ENCODE measurements at regions not wholly inside any gene's neighbourhood (a gene's known extent, or its start where the extent isn't known, plus 50 kb on each side); places are given as distances from the start of the nearest gene placed in this dataset.

DNA sequence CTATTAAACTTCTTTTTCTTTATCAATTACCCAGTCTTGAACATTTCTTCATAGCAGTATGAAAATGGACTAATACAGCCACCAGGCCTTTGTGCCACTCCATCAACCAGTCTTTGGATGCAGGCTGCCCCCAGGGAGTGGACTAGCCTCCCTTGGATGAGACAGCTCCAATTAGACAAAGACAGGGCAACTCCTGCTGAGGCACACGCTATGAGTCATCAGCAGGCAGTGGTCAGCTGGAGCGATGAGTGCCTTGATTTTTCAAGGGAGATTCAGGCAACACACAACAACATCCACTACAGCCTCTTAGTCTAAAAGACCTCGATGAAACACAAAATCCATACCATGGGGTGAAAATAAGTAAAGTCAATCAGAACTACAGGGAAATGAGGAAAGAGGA lies 160.1 kb downstream of the ARRDC4 start:
- no peaks in the 10 kb centered on the region for H3K9me3 ChIP-seq
- TF ChIP-seq EP300 (IDR thresholded peaks at IDR 0.05) = no peak
- TF ChIP-seq, protein P1, sequence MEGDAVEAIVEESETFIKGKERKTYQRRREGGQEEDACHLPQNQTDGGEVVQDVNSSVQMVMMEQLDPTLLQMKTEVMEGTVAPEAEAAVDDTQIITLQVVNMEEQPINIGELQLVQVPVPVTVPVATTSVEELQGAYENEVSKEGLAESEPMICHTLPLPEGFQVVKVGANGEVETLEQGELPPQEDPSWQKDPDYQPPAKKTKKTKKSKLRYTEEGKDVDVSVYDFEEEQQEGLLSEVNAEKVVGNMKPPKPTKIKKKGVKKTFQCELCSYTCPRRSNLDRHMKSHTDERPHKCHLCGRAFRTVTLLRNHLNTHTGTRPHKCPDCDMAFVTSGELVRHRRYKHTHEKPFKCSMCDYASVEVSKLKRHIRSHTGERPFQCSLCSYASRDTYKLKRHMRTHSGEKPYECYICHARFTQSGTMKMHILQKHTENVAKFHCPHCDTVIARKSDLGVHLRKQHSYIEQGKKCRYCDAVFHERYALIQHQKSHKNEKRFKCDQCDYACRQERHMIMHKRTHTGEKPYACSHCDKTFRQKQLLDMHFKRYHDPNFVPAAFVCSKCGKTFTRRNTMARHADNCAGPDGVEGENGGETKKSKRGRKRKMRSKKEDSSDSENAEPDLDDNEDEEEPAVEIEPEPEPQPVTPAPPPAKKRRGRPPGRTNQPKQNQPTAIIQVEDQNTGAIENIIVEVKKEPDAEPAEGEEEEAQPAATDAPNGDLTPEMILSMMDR (IDR thresholded peaks at IDR 0.05) = no peak
- TF ChIP-seq POLR2AphosphoS5 (IDR thresholded peaks at IDR 0.05) = no peak
- TF ChIP-seq POLR2A (IDR thresholded peaks at IDR 0.05) = no peak
- 86% methylated on average over 3 of the region's 3 CpGs; no CpG with 5 or more reads in 1 of the 2 donors for WGBS, 2 donors (ENCODE audit: low coverage in 1 of 2)

DNA sequence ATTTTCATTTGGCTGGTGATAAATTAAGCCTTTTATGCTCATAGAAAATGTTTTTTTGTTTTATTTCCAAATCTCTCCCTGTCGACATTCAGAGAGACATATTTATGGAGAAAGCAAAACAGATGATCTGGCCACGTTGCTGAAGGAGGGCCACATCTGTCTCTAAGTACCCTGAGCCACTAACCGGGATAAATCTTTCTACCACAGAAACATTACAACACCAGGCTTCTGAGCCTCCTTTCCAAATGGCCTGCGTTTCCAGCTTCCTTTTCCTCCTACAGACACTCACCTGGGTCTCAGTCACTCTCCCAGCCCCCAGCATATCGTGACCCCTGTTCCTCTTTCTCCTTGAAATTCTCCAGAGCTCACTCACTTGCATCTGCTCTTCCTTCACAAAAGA lies 161.0 kb downstream of the ARRDC4 start:
- Histone ChIP-seq H3K4me1 (no peaks in the 10 kb centered on the region), H3K9me3 (no peaks in the 10 kb centered on the region), H3K4me3 (no peak overlapping the region), H3K27ac (no peak overlapping the region), H3K36me3 (no peaks in the 10 kb centered on the region), H3K27me3 (no peaks in the 10 kb centered on the region)
- no peak for ATAC-seq
- TF ChIP-seq POLR2AphosphoS5 (IDR thresholded peaks at IDR 0.05) (no peak), EP300 (IDR thresholded peaks at IDR 0.05) (no peak), POLR2A (IDR thresholded peaks at IDR 0.05) (no peak)
- TF ChIP-seq, protein P1 (IDR thresholded peaks at IDR 0.05) = no peak
- WGBS, 2 donors (ENCODE audit: low coverage in 1 of 2) = 44 to 62% methylated on average over 5 of the region's 5 CpGs

More for the DNA sequence above, 160.1 kb downstream of the ARRDC4 start:
- ATAC-seq = no peak
- H3K4me3 ChIP-seq = no peak overlapping the region
- H3K4me1 ChIP-seq = no peaks in the 10 kb centered on the region
- H3K36me3 ChIP-seq = no peaks in the 10 kb centered on the region
- H3K27ac ChIP-seq = no peak overlapping the region
- no peaks in the 10 kb centered on the region for H3K27me3 ChIP-seq

DNA sequence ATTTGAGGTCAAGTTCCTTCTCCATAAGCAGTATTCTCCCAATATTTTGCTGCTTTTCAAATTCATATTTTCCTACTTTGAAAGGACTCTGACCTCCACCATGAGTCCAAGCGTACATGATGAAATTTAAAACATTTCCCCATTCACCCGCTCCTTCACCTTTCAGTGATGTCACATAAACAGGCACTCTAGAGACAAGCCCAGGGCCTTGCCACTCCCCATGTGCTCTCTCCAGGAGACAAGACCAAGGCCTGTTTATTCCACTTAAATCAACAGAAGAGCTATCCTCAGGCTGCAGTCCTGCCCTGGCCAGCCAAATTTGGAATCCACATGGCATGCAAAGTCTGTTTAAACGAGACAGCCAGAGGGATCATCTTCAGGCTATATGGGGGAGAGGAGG lies 161.5 kb downstream of the ARRDC4 start:
- Histone ChIP-seq H3K9me3 (no peaks in the 10 kb centered on the region), H3K36me3 (no peaks in the 10 kb centered on the region), H3K27ac (no peak overlapping the region), H3K27me3 (no peaks in the 10 kb centered on the region), H3K4me3 (no peak overlapping the region), H3K4me1 (no peaks in the 10 kb centered on the region)
- no peak for ATAC-seq
- WGBS, 2 donors (ENCODE audit: low coverage in 1 of 2) = 60 to 69% methylated on average over 3 of the region's 3 CpGs
- no peak for TF ChIP-seq POLR2AphosphoS5 (IDR thresholded peaks at IDR 0.05)
- TF ChIP-seq POLR2A (IDR thresholded peaks at IDR 0.05) = no peak
- TF ChIP-seq, protein P1 (IDR thresholded peaks at IDR 0.05) = no peak
- no peak for TF ChIP-seq EP300 (IDR thresholded peaks at IDR 0.05)

DNA sequence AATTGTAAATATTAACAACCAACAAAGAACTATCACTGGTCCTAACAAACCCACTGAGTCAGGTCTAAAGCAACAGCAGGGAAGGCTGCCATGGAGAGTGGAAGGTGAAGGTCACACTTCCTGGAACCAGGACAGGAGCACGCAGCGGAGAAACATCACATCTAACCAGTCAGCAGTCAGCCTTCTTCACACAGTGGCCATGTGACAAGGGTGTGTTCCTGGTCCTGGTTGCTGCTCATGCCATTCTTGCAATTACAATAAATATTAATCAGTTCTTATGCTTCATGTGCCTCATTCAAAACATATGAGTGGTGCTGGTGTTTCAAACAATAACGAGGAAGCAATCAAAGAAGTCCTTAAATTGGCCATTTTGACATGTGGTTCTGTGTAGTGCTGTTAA lies 162.8 kb downstream of the ARRDC4 start:
- TF ChIP-seq POLR2AphosphoS5 (IDR thresholded peaks at IDR 0.05) (no peak), EP300 (IDR thresholded peaks at IDR 0.05) (no peak), POLR2A (IDR thresholded peaks at IDR 0.05) (no peak)
- TF ChIP-seq, protein P1 (IDR thresholded peaks at IDR 0.05) = no peak
- H3K9me3 ChIP-seq = no peaks in the 10 kb centered on the region
- ATAC-seq = no peak
- 80 to 85% methylated on average over 3 of the region's 3 CpGs for WGBS, 2 donors (ENCODE audit: low coverage in 1 of 2)
- no peaks in the 10 kb centered on the region for H3K36me3 ChIP-seq
- no peaks in the 10 kb centered on the region for H3K4me1 ChIP-seq
- no peak overlapping the region for H3K27ac ChIP-seq
- H3K27me3 ChIP-seq = no peaks in the 10 kb centered on the region
- H3K4me3 ChIP-seq = no peak overlapping the region

DNA sequence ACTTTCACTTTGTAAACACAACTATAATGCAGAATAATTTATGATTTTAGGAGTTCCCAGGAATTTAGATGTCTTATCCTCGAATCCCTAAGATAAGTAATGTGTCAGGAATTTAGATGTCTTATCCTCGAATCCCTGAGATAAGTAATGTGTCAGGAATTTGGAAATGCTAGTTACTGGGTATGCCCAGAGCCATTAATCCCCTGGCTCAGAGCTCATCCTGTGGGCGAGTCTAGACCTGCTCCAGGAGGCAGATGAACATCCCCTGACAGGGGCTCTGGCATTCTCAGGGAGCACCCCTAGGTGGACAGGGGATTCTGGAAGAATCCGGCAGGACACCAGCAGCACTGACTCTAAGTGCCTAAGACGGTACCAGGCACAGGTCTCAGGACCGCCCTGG lies 163.3 kb downstream of the ARRDC4 start:
- H3K4me1 ChIP-seq = no peaks in the 10 kb centered on the region
- no peaks in the 10 kb centered on the region for H3K27me3 ChIP-seq
- H3K9me3 ChIP-seq = no peaks in the 10 kb centered on the region
- 38 to 68% methylated on average over 3 to 6 of the region's 6 CpGs for WGBS, 2 donors (ENCODE audit: low coverage in 1 of 2)
- no peak overlapping the region for H3K27ac ChIP-seq
- no peak for ATAC-seq
- H3K4me3 ChIP-seq = no peak overlapping the region
- H3K36me3 ChIP-seq = no peaks in the 10 kb centered on the region
- TF ChIP-seq POLR2A (IDR thresholded peaks at IDR 0.05) (no peak), POLR2AphosphoS5 (IDR thresholded peaks at IDR 0.05) (no peak), EP300 (IDR thresholded peaks at IDR 0.05) (no peak)
- TF ChIP-seq, protein P1 (IDR thresholded peaks at IDR 0.05) = no peak

All from gastroesophageal sphincter (tissue), 4 donors.